ENCODE measurements at regions not wholly inside any gene's neighbourhood (a gene's known extent, or its start where the extent isn't known, plus 50 kb on each side); places are given as distances from the start of the nearest gene placed in this dataset.

- ATAC-seq: no peak
- no peak for TF ChIP-seq CTCF (IDR thresholded peaks at IDR 0.05)
- Mint-ChIP-seq H3K9me3 (peaks cover 19% of the 10 kb centered on the region), H3K4me1 (ENCODE audit: low read depth) (no peaks in the 10 kb centered on the region), H3K27me3 (no peaks in the 10 kb centered on the region), H3K27ac (no peak overlapping the region), H3K4me3 (no peak overlapping the region), H3K36me3 (ENCODE audit: low read depth) (no peaks in the 10 kb centered on the region)
- POLR2A ChIA-PET: interaction anchor here (0.6 kb wide), 1 partner anchor 48 kb away, joined by 3 read pairs; no protein-coding TSS in a partner anchor
- no peak for DNase-seq
- CTCF ChIA-PET: no interaction called here
- intact Hi-C loops (cut with micrococcal nuclease): no loop called here
Observed at GRCh38 chr5:18216016-18216415, 581.8 kb downstream of the TAF11L14 start.

- ChIA-PET POLR2A (no interaction called here), CTCF (no interaction called here)
- no peak overlapping the region for H3K27ac Mint-ChIP-seq
- TF ChIP-seq CTCF (IDR thresholded peaks at IDR 0.05): no peak
- H3K9me3 Mint-ChIP-seq: peaks cover 19% of the 10 kb centered on the region
- no peak overlapping the region for H3K4me3 Mint-ChIP-seq
- DNase-seq: no peak
- intact Hi-C loops (cut with micrococcal nuclease): no loop called here
- H3K27me3 Mint-ChIP-seq: no peaks in the 10 kb centered on the region
- no peaks in the 10 kb centered on the region for H3K4me1 Mint-ChIP-seq (ENCODE audit: low read depth)
- no peak for ATAC-seq
- H3K36me3 Mint-ChIP-seq (ENCODE audit: low read depth): no peaks in the 10 kb centered on the region
Observed at GRCh38 chr5:18216729-18217128, 582.5 kb downstream of the TAF11L14 start.

- H3K4me3 Mint-ChIP-seq: no peak overlapping the region
- intact Hi-C loops (cut with micrococcal nuclease): no loop called here
- H3K36me3 Mint-ChIP-seq (ENCODE audit: low read depth): no peaks in the 10 kb centered on the region
- no peak for TF ChIP-seq CTCF (IDR thresholded peaks at IDR 0.05)
- no peak for ATAC-seq
- no peaks in the 10 kb centered on the region for H3K4me1 Mint-ChIP-seq (ENCODE audit: low read depth)
- H3K27ac Mint-ChIP-seq: no peak overlapping the region
- CTCF ChIA-PET: no interaction called here
- no peaks in the 10 kb centered on the region for H3K27me3 Mint-ChIP-seq
- POLR2A ChIA-PET: no interaction called here
- no peak for DNase-seq
- peaks cover 17% of the 10 kb centered on the region for H3K9me3 Mint-ChIP-seq
Observed at GRCh38 chr5:18219241-18219640, 585.0 kb downstream of the TAF11L14 start.

GRCh38 chr5:18220631-18221030 is 586.4 kb downstream of the TAF11L14 start:
- TF ChIP-seq CTCF (IDR thresholded peaks at IDR 0.05): no peak
- no peak overlapping the region for H3K4me3 Mint-ChIP-seq
- H3K9me3 Mint-ChIP-seq: peaks cover 15% of the 10 kb centered on the region
- POLR2A ChIA-PET: no interaction called here
- ATAC-seq: no peak
- no peaks in the 10 kb centered on the region for H3K4me1 Mint-ChIP-seq (ENCODE audit: low read depth)
- H3K27me3 Mint-ChIP-seq: no peaks in the 10 kb centered on the region
- intact Hi-C loops (cut with micrococcal nuclease): no loop called here
- CTCF ChIA-PET: no interaction called here
- no peak for DNase-seq
- no peak overlapping the region for H3K27ac Mint-ChIP-seq
- H3K36me3 Mint-ChIP-seq (ENCODE audit: low read depth): no peaks in the 10 kb centered on the region

- Mint-ChIP-seq H3K27ac (no peak overlapping the region), H3K27me3 (no peaks in the 10 kb centered on the region), H3K9me3 (peaks cover 3% of the 10 kb centered on the region), H3K4me1 (ENCODE audit: low read depth) (no peaks in the 10 kb centered on the region), H3K4me3 (no peak overlapping the region), H3K36me3 (ENCODE audit: low read depth) (no peaks in the 10 kb centered on the region)
- DNase-seq: no peak
- ChIA-PET POLR2A (no interaction called here), CTCF (no interaction called here)
- intact Hi-C loops (cut with micrococcal nuclease): no loop called here
- TF ChIP-seq CTCF (IDR thresholded peaks at IDR 0.05): no peak
- ATAC-seq: no peak
Observed at GRCh38 chr5:18236386-18236785, 602.1 kb downstream of the TAF11L14 start.

Measured in activated CD8-positive, alpha-beta T cell treated with anti-CD3 and anti-CD28 coated beads for 36 hours (primary cell).